Cardiac muscle cell (in vitro differentiated cells and primary cell): ENCODE measurements at regions not wholly inside any gene's neighbourhood (a gene's known extent, or its start where the extent isn't known, plus 50 kb on each side); places are given as distances from the start of the nearest gene placed in this dataset.

ENCODE experiments used
- DNase-seq, 2 donors: peaks; one replicate each; pipeline versions ENCODE4 v3.0.0 to v3.0.0-alpha.2; 2010 to 2017; ENCODE audit warnings: low read depth in 1 of 2, low spot score in 1 of 2
- H3K27ac ChIP-seq: fragments of 200-600 bp; sonication (generic); 2 replicates; pipeline ENCODE4 v1.5.1; 2016
- H3K27me3 ChIP-seq: fragments of 200-600 bp; sonication (generic); 2 replicates; pipeline ENCODE4 v1.6.0; 2016; ENCODE audit warnings: control low read depth
- H3K36me3 ChIP-seq: fragments of 200-600 bp; sonication (generic); 2 replicates; pipeline ENCODE4 v1.5.1; 2016; ENCODE audit warnings: control low read depth
- H3K4me1 ChIP-seq: fragments of 200-600 bp; sonication (generic); 2 replicates; pipeline ENCODE4 v1.8.1; 2017; ENCODE audit warnings: low read depth, mild to moderate bottlenecking, mixed run types
- H3K4me3 ChIP-seq: fragments of 200-600 bp; sonication (generic); 2 replicates; pipeline ENCODE4 v1.5.1; 2016; ENCODE audit warnings: mild to moderate bottlenecking
- H3K9me3 ChIP-seq: fragments of 200-600 bp; sonication (generic); 2 replicates; pipeline ENCODE4 v1.5.1; 2017; ENCODE audit warnings: low read depth, mild to moderate bottlenecking, control low read depth
- CTCF ChIP-seq: IDR thresholded peaks from 2 replicates; pipeline ENCODE4 v1.5.1; 2012; ENCODE audit warnings: low read depth, mild to moderate bottlenecking, low read length

GRCh38 chr9:96183751-96184150 lies 118.2 kb downstream of the HSD17B3 start:
- TF ChIP-seq CTCF, result no peak
- H3K36me3 ChIP-seq, result no peaks in the 10 kb centered on the region

GRCh38 chr9:96178153-96178552 lies 123.8 kb downstream of the HSD17B3 start:
- no peak for DNase-seq
- no peak for TF ChIP-seq CTCF
- Histone ChIP-seq H3K36me3 (no peaks in the 10 kb centered on the region), H3K4me1 (peaks cover 37% of the 10 kb centered on the region), H3K9me3 (no peaks in the 10 kb centered on the region), H3K27ac (no peak overlapping the region), H3K4me3 (no peak overlapping the region), H3K27me3 (no peaks in the 10 kb centered on the region)

More at GRCh38 chr9:96183751-96184150, 118.2 kb downstream of the HSD17B3 start:
- Histone ChIP-seq H3K27ac (no peak overlapping the region), H3K9me3 (no peaks in the 10 kb centered on the region), H3K4me3 (no peak overlapping the region), H3K27me3 (no peaks in the 10 kb centered on the region), H3K4me1 (peaks cover 4% of the 10 kb centered on the region)
- DNase-seq, result no peak

- Histone ChIP-seq H3K9me3 (no peaks in the 10 kb centered on the region), H3K4me3 (no peak overlapping the region), H3K27ac (no peak overlapping the region), H3K36me3 (no peaks in the 10 kb centered on the region), H3K27me3 (no peaks in the 10 kb centered on the region), H3K4me1 (peaks cover 37% of the 10 kb centered on the region)
- no peak for DNase-seq
- no peak for TF ChIP-seq CTCF
Observed at GRCh38 chr9:96177719-96178028, 124.3 kb downstream of the HSD17B3 start.

- no peaks in the 10 kb centered on the region for H3K27me3 ChIP-seq
- no peaks in the 10 kb centered on the region for H3K36me3 ChIP-seq
- TF ChIP-seq CTCF, result no peak
- peaks cover 37% of the 10 kb centered on the region for H3K4me1 ChIP-seq
- H3K27ac ChIP-seq, result peak overlapping the region; percentile 54
- DNase-seq, result peak in 1 of 2 donors; percentile 25
- no peaks in the 10 kb centered on the region for H3K9me3 ChIP-seq
- no peak overlapping the region for H3K4me3 ChIP-seq
Observed at GRCh38 chr9:96177005-96177718, 124.8 kb downstream of the HSD17B3 start.

- H3K4me3 ChIP-seq, result no peak overlapping the region
- no peak for DNase-seq
Observed at GRCh38 chr9:96175796-96176195, 126.2 kb downstream of the HSD17B3 start.

More at GRCh38 chr9:96175796-96176195, 126.2 kb downstream of the HSD17B3 start:
- no peaks in the 10 kb centered on the region for H3K27me3 ChIP-seq
- peak overlapping the region; percentile 54 for H3K27ac ChIP-seq
- no peaks in the 10 kb centered on the region for H3K9me3 ChIP-seq
- H3K4me1 ChIP-seq, result peaks cover 37% of the 10 kb centered on the region
- no peaks in the 10 kb centered on the region for H3K36me3 ChIP-seq
- no peak for TF ChIP-seq CTCF
